Uterus (tissue), 3 donors: ENCODE measurements at regions not wholly inside any gene's neighbourhood (a gene's known extent, or its start where the extent isn't known, plus 50 kb on each side); places are given as distances from the start of the nearest gene placed in this dataset. TPM values are rescaled to one million over a fixed set of nuclear protein-coding genes. Genes with fewer than 3 reads are reported as not detected.

Experiments used
- DNase-seq, 2 donors: peaks; one replicate each; pipeline ENCODE4 v3.0.0-alpha.2; 2019 to 2020
- H3K27ac ChIP-seq, 2 donors: fragments of 200-600 bp; sonication (generic); 1 replicate in 1 of 2; 2 replicates in 1 of 2; pipeline ENCODE4 v1.5.1; 2016 to 2018
- H3K27me3 ChIP-seq, 2 donors: fragments of 200-600 bp; sonication (generic); one replicate each; pipeline ENCODE4 v1.5.1; 2018 to 2019; ENCODE audit warnings: control low read depth in 1 of 2
- H3K36me3 ChIP-seq, 2 donors: fragments of 200-600 bp; sonication (generic); one replicate each; pipeline ENCODE4 v1.5.1; 2019; ENCODE audit warnings: control low read depth in 1 of 2
- H3K4me1 ChIP-seq, 2 donors: fragments of 200-600 bp; sonication (generic); one replicate each; pipeline ENCODE4 v1.5.1; 2018 to 2019; ENCODE audit warnings: control low read depth in 1 of 2
- H3K4me3 ChIP-seq, 2 donors: fragments of 200-600 bp; sonication (generic); 1 replicate in 1 of 2; 2 replicates in 1 of 2; pipeline ENCODE4 v1.5.1; 2018 to 2019; ENCODE audit warnings: mild to moderate bottlenecking in 1 of 2
- H3K9me3 ChIP-seq, 2 donors: fragments of 200-600 bp; sonication (generic); one replicate each; pipeline ENCODE4 v1.5.1; 2019; ENCODE audit warnings: control low read depth in 1 of 2
- POLR2A ChIP-seq, 2 donors: fragments of 450-650 bp; IDR thresholded peaks; one replicate each; pipeline ENCODE4 v1.6.1; 2016; ENCODE audit warnings: antibody characterized with exemption in 2 of 2, mild to moderate bottlenecking in 1 of 2, moderate library complexity in 1 of 2
- intact Hi-C: fragments of 100-400 bp; cut with DNase I; formaldehyde crosslinking; loops from one replicate; pipeline ENCODE4 v1.15.1; 2023; ENCODE audit warnings: low total_unique reads
- microRNA counts, 2 donors: library from miRNA; unstranded; fragments of <30 nt; microRNA quantifications; one replicate each; lab custom pipeline; 2016 to 2017
- small RNA-seq: library from RNA; depleted of rRNA; stranded (forward); fragments of <200 nt; gene quantifications from one replicate; pipeline ENCODE3, GENCODE V24; 2016
- TF ChIP-seq, protein P1 (sequence below), 4 experiments: fragments of 200-600 bp in 2 of 4; fragments of 450-650 bp in 2 of 4; sonication (generic) in 2 of 4; IDR thresholded peaks; one replicate each; pipeline ENCODE4 v1.5.1; 2016 to 2019; ENCODE audit warnings: antibody characterized with exemption in 4 of 4, mild to moderate bottlenecking in 2 of 4, moderate library complexity in 1 of 4
- donor health status: DM: yes; HTN: yes; CAD: no.

DNA sequence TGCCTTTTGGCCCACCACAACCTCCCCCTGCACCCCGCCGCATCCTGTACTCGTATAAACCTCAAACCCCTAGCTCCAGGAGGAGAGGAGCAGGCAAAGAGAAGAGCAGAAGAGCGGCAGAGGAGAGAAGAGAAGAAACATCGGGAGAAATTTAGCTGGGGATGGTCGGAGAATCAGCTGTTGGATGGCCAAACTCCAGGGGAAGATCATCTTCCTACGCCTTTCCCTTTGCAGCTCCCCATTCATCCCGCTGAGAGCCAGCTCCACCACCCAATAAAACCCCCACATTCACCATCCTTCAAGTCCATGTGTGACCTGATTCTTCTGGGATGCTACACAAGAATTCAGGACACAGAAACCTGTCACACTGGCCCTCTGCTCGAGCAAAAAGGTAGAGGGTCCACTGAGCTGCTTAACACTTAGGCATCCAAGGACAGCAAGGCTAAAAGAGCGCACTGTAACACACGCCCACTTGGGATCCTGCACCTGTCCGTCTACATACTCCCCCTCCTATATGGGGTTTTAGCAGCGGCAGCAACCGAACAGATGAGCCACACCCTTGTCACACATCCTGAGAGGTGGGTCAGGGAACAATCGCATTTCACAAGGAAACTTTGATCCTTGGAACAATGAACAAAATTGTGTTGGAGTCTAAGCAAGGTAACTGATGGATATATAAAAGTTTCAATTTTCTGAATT is 51.6 kb upstream of the MIR17HG start:
- Histone ChIP-seq H3K27me3 (no peaks in the 10 kb centered on the region), H3K36me3 (no peaks in the 10 kb centered on the region), H3K9me3 (no peaks in the 10 kb centered on the region), H3K27ac (no peak overlapping the region), H3K4me3 (no peak overlapping the region), H3K4me1 (no peaks in the 10 kb centered on the region)
- intact Hi-C loops, result no loop called here
- TF ChIP-seq, protein P1, sequence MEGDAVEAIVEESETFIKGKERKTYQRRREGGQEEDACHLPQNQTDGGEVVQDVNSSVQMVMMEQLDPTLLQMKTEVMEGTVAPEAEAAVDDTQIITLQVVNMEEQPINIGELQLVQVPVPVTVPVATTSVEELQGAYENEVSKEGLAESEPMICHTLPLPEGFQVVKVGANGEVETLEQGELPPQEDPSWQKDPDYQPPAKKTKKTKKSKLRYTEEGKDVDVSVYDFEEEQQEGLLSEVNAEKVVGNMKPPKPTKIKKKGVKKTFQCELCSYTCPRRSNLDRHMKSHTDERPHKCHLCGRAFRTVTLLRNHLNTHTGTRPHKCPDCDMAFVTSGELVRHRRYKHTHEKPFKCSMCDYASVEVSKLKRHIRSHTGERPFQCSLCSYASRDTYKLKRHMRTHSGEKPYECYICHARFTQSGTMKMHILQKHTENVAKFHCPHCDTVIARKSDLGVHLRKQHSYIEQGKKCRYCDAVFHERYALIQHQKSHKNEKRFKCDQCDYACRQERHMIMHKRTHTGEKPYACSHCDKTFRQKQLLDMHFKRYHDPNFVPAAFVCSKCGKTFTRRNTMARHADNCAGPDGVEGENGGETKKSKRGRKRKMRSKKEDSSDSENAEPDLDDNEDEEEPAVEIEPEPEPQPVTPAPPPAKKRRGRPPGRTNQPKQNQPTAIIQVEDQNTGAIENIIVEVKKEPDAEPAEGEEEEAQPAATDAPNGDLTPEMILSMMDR (IDR thresholded peaks at IDR 0.05), result no peak
- no peak for TF ChIP-seq POLR2A (IDR thresholded peaks at IDR 0.05)
- DNase-seq, result no peak

DNA sequence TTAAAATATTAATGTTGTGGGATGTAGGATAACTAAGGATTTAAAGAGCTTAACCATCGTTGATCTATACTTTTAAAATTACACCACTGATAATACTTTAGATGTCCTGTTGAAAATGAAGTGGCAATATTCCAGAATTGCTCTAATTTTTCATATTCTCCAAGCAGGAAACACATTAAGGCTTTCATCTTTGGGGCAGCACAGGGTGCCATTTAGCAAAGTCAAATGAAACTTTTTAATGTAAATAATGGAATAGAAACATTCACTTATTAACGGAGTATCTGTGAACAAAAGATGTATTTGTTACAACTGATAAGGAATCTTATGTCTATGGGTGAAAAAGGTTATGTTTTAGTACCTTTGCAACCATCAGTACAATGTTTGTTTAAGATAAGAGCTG is 50.0 kb upstream of the MIR17HG start:
- intact Hi-C loops, result no loop called here
- TF ChIP-seq, protein P1 (IDR thresholded peaks at IDR 0.05), result no peak
- no peak for TF ChIP-seq POLR2A (IDR thresholded peaks at IDR 0.05)
- Histone ChIP-seq H3K9me3 (no peaks in the 10 kb centered on the region), H3K4me3 (no peak overlapping the region), H3K4me1 (no peaks in the 10 kb centered on the region), H3K36me3 (no peaks in the 10 kb centered on the region), H3K27me3 (no peaks in the 10 kb centered on the region), H3K27ac (no peak overlapping the region)
- DNase-seq, result no peak

MicroRNAs in the stretch of these regions (microRNA counts, 767-probe panel; counts per million panel counts)
- microRNA hsa-miR-622 (lab: Ali Mortazavi, UCI), result 0 counts per million in 2 donors

Small RNA genes in the stretch of these regions (small RNA-seq; reads per million reads assigned to genes)
- not detected for gene AL445647.2
- gene BRK1P2, result not detected
- gene RF00212, result not detected
- gene RNA5SP34, result not detected
- gene RNU6-75P, result not detected
